ENCODE measurements at regions not wholly inside any gene's neighbourhood (a gene's known extent, or its start where the extent isn't known, plus 50 kb on each side); places are given as distances from the start of the nearest gene placed in this dataset.

GRCh38 chr14:61109288-61109687 lies 128.2 kb downstream of the SLC38A6 start:
- no peak for DNase-seq

- DNase-seq, result no peak
Observed at GRCh38 chr14:61108496-61109141, 127.6 kb downstream of the SLC38A6 start.

- DNase-seq, result no peak
Observed at GRCh38 chr14:61107869-61108493, 126.9 kb downstream of the SLC38A6 start.

GRCh38 chr14:61106959-61107641 lies 126.1 kb downstream of the SLC38A6 start:
- no peak for DNase-seq

DNA sequence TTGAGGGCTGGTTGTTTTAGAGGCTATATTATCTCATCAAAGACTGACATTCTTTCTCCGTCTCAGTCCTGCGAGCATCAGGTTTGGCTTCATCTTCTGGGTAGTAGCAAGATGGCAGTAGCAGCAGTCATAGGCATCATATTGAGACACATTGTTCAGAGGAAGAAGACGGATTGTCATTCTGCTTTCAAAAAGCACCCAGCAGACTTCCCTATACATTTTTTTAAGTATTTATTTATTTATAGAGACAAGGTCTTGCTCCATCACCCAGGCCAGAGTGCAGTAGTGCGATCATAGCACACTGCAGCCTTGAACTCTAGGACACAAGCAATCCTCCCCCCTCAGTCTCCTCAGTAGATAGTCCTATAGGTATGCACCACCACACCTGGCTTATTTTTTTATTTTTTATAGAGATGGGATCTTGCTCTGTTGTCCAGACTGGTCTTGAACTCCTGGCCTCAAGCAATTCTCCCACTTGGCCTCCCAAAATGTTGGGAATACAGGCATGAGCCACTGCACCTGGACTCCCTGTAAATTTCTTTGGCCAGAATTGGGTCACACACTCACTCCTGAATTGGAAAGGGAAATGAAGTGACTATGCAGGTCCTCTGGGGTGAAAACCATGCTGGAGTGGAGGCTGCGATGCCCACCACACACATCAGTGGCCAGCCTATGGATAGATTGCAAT lies 125.4 kb downstream of the SLC38A6 start:
- DNase-seq, result no peak

- no peak for DNase-seq
Observed at GRCh38 chr14:61104358-61104757, 123.3 kb downstream of the SLC38A6 start.

GRCh38 chr14:61103541-61104339 lies 122.7 kb downstream of the SLC38A6 start:
- DNase-seq, result peak in 1 of 56 donors; percentile 3

DNA sequence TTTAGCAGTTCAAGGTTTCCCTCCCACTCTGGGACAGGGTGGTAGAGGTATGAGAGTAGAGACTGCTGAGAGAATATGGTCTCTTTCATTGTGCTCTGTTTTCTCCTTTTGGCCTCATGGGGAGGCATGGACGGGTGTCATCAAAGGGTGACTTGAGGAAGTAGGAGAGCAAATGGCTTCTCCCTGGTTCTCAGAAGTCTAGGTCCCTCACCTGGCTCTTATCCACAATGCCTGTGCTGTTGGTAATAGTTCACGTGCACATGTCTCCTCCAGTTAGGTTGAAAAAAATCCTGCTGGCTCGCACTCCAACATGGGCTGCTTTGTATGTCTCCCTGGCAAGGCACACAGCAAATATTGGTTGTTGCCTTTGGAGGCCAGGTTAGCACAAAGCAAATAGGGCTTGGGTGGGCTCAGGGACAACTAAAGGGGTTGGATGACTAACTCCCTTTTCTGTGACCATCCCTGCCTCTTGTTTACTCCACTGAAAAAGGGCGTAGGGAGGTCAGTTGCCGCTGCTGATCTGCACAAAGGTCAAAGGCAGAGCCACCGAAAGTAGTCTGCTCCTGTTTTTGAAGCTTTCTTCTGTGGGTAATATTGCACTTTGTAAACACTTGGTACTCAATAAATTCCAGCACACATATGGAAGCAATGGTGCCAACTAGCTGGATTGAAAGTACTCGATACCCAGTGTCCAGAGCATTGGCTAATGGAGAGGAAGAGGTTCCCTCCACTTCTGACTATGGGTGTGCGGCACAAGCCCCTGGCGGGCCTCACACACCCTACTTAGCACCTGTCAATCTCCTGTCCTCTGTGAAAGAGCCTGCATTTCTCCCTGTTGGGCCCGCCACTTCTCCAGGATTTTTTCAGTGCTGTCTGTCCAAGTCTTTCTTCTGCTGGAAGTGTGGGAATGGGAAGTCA lies 121.8 kb downstream of the SLC38A6 start:
- no peak for DNase-seq
